GM18861 (cell line): ENCODE measurements at regions not wholly inside any gene's neighbourhood (a gene's known extent, or its start where the extent isn't known, plus 50 kb on each side); places are given as distances from the start of the nearest gene placed in this dataset.
"Not testable (repeated sequence)": the region's sequence is repeated elsewhere in the genome, so short reads cannot be mapped to it uniquely, and the experiment has no call there.

ENCODE experiments used
- ATAC-seq: cut with Tn5 transposase; IDR thresholded peaks from one replicate; pipeline ENCODE4 v1.9.1; 2021; ENCODE audit not compliant: unreplicated experiment

DNA sequence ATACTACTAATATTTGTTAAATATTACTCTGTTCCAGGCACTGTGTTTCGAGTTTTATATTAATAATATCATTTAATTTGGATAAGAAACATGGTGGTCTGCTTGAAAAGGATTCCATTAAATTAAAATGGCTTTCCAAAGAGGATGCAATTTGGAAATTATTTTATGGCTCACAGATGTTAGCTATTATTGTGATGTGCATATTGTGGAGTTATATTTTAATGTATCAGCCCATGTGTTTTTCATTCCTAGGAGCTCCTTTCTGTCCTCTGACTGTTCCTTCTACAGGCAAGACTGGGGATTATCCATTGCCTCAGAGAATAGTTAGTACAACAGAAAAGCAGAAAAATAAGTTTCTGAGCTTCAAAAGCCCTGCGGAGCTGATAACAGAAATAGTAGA lies 376.7 kb upstream of the PDZRN3 start:
- no peak for ATAC-seq

- no peak for ATAC-seq
Observed at GRCh38 chr3:74000725-74001124, 376.0 kb upstream of the PDZRN3 start.

- ATAC-seq: no peak
Observed at GRCh38 chr3:73999501-73999900, 374.8 kb upstream of the PDZRN3 start.

- ATAC-seq: not testable (repeated sequence)
Observed at GRCh38 chr3:73990691-73991090, 365.9 kb upstream of the PDZRN3 start.

DNA sequence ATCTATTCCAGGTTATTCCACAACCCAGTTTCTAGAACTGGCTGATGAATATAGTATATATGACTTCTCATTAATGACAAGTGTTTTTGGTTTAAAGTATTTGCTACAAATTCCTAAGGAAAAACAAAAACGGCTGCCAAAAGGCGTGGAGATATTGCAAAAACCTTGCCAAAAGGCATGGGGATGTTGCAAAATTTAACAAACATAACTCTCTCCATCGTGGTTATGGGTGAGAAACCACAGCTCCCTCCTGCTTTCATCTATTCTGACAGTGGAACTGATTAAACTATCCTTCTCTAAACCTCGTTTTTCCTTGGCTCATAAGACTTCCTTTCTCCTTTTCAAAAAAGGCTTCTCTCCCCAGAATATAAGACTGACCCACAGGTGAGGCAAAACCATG lies 342.0 kb upstream of the PDZRN3 start:
- no peak for ATAC-seq

- ATAC-seq: no peak
Observed at GRCh38 chr3:73964818-73965217, 340.1 kb upstream of the PDZRN3 start.

- no peak for ATAC-seq
Observed at GRCh38 chr3:73955494-73956070, 330.8 kb upstream of the PDZRN3 start.

- ATAC-seq: no peak
Observed at GRCh38 chr3:73954506-73954905, 329.8 kb upstream of the PDZRN3 start.

GRCh38 chr3:73952781-73953180 lies 328.0 kb upstream of the PDZRN3 start:
- no peak for ATAC-seq

- ATAC-seq: no peak
Observed at GRCh38 chr3:73950865-73951558, 326.3 kb upstream of the PDZRN3 start.

DNA sequence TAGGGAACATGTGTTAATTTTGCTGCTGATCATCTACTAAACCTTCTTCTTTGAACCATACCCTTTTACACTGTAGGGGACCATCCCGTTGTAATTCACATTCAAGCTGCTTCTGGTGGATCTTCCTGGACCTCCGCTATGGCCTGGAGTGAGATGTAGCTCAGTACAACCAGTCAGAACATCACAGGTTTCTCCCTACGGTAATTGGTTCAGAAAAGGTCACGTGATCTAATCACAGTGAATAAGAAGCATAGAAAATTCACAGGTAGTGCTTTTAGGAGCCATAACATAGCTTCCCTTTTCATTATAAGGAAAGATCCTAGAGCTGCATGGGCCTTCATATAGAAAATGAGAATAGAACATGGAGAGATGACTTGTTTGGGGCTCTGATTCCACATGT lies 320.8 kb upstream of the PDZRN3 start:
- no peak for ATAC-seq

- no peak for ATAC-seq
Observed at GRCh38 chr3:73939985-73940384, 315.2 kb upstream of the PDZRN3 start.

DNA sequence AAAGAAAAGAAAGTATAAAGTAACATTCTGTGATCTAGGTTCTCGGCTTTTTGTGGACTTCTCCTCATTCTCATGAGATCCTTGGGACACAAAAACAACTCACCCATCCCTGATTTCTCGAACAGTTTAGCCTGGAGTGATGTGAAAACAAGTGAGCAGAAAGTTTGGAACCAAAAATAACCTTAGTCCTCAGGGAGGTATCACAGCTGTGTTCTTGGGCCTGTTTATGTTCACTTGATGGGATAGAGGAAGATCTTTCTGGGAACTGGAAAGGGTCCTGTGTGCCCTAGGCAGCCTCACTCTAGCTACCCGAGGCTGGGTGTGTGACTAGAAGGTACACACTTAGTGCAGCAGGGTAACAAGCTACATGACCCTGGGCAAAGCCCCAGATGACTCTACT lies 308.8 kb upstream of the PDZRN3 start:
- no peak for ATAC-seq

- no peak for ATAC-seq
Observed at GRCh38 chr3:73927203-73927570, 302.4 kb upstream of the PDZRN3 start.

DNA sequence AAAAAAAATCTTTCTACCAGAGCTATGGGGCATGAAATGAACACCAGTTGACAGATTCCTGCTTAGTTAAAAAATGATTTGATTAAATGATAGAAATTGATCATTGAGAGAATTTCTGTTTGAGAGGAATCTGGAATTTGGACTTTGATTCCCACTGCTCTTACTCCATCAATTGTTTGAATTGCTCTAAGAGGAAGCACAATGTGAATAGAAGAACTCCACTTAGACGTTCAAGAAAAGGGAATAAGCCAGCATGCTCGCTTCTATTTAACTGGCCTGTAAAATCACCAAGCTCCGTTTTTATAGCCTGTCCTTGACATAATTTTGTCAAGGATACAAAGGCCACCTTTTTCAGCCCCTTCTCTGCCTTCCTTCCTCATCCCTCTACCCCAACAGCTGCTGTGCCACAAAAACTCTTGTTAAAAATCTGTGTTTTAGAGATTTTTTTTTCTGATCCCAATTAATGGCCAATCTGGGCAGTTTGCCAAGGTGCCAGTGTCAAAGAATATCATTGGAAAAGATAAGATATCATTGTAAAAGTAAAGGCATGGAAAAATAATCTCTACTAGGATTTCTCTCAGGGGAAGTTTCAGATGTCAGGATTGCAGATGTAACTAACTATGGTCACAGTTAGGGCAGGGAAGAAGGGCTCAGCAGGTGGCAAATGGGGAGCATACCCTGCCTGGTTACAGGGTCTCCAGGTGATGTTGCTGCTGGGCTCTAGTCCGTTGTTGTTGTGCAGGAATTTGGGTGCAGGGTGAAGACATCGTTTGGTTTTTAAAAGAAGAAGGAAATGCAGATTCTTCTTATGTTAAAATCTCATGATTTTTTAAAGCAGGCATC lies 301.8 kb upstream of the PDZRN3 start:
- ATAC-seq: no peak

GRCh38 chr3:73925011-73925410 lies 300.3 kb upstream of the PDZRN3 start:
- no peak for ATAC-seq

DNA sequence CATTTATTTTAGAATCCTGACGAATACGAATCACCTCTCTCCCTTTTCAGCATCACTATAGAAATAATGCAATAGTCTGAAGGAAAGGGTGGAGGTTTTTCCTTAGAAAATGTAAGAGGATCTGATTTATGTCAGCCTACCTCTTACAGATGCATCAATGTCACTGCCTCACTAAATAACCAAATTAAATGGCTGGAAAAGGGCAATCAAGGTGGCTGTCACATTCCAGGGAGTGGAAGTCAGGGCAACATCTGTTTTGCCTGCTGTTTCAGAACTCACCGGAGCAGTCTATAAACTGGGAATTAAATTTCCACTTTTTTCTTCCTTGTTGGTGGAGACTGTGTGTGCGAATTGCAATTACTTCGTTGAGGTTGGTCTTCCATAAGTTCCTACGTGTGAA lies 299.3 kb upstream of the PDZRN3 start:
- ATAC-seq: no peak

GRCh38 chr3:73917643-73918042 lies 292.9 kb upstream of the PDZRN3 start:
- no peak for ATAC-seq

DNA sequence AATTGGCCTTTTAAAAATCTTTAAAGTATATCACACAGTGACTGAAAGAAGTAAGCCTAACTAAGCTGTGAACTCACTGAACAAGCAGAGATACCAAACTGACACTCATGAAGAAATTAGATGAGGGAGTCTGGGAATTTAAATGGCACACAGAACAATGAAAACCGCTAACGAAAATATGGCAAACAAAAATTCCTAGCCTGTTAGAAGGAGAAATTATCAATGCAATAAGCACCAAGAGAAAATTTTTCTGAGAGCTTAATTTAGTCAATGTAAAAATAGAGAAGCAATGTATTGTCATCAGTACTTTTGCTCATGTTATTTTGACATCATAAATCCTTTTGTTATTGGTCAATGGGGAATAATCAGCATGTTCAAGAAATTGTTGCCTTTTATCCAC lies 291.1 kb upstream of the PDZRN3 start:
- ATAC-seq: no peak

- ATAC-seq: no peak
Observed at GRCh38 chr3:73908218-73908617, 283.5 kb upstream of the PDZRN3 start.

GRCh38 chr3:73901686-73902085 lies 276.9 kb upstream of the PDZRN3 start:
- no peak for ATAC-seq
